ENCODE measurements at regions not wholly inside any gene's neighbourhood (a gene's known extent, or its start where the extent isn't known, plus 50 kb on each side); places are given as distances from the start of the nearest gene placed in this dataset.
"Not testable (repeated sequence)": the region's sequence is repeated elsewhere in the genome, so short reads cannot be mapped to it uniquely, and the experiment has no call there.

GRCh38 chr10:7056216-7056615 lies 354.6 kb downstream of the SFMBT2 start:
- DNase-seq: no peak

- no peak for DNase-seq
Measured at GRCh38 chr10:7054915-7055314, 355.9 kb downstream of the SFMBT2 start.

GRCh38 chr10:7053195-7053594 lies 357.6 kb downstream of the SFMBT2 start:
- DNase-seq: no peak

- not testable (repeated sequence) for DNase-seq
Measured at GRCh38 chr10:7050024-7050423, 360.8 kb downstream of the SFMBT2 start.

GRCh38 chr10:7048061-7048460 lies 362.8 kb downstream of the SFMBT2 start:
- DNase-seq: no peak

GRCh38 chr10:7046615-7047014 lies 364.2 kb downstream of the SFMBT2 start:
- DNase-seq: no peak

- DNase-seq: no peak
Measured at GRCh38 chr10:7045891-7046599, 364.8 kb downstream of the SFMBT2 start.

GRCh38 chr10:7043055-7043653 lies 367.7 kb downstream of the SFMBT2 start:
- DNase-seq: no peak

- DNase-seq: no peak
Measured at GRCh38 chr10:7042419-7043054, 368.3 kb downstream of the SFMBT2 start.

- no peak for DNase-seq
Measured at GRCh38 chr10:7042000-7042399, 368.8 kb downstream of the SFMBT2 start.

- no peak for DNase-seq
Measured at GRCh38 chr10:7040681-7041080, 370.2 kb downstream of the SFMBT2 start.

- DNase-seq: no peak
Measured at GRCh38 chr10:7039859-7040258, 371.0 kb downstream of the SFMBT2 start.

- DNase-seq: no peak
Measured at GRCh38 chr10:7038416-7038815, 372.4 kb downstream of the SFMBT2 start.

GRCh38 chr10:7037434-7037833 lies 373.4 kb downstream of the SFMBT2 start:
- not testable (repeated sequence) for DNase-seq

GRCh38 chr10:7036951-7037350 lies 373.9 kb downstream of the SFMBT2 start:
- no peak for DNase-seq

- DNase-seq: no peak
Measured at GRCh38 chr10:7035126-7035761, 375.6 kb downstream of the SFMBT2 start.

GRCh38 chr10:7033031-7033430 lies 377.8 kb downstream of the SFMBT2 start:
- DNase-seq: no peak

GRCh38 chr10:7030134-7030855 lies 380.5 kb downstream of the SFMBT2 start:
- no peak for DNase-seq

GRCh38 chr10:7029672-7030071 lies 381.2 kb downstream of the SFMBT2 start:
- DNase-seq: no peak

- DNase-seq: no peak
Measured at GRCh38 chr10:7028809-7029166, 382.0 kb downstream of the SFMBT2 start.

- no peak for DNase-seq
Measured at GRCh38 chr10:7027913-7028808, 382.7 kb downstream of the SFMBT2 start.

GRCh38 chr10:7027237-7027912 lies 383.5 kb downstream of the SFMBT2 start:
- DNase-seq: no peak

Measured in 8988T (cell line).